Ectodermal cell (in vitro differentiated cells): ENCODE measurements at regions not wholly inside any gene's neighbourhood (a gene's known extent, or its start where the extent isn't known, plus 50 kb on each side); places are given as distances from the start of the nearest gene placed in this dataset.

ENCODE experiments used
- H3K27ac ChIP-seq: 2 replicates; pipeline ENCODE4 v1.7.0; 2013; ENCODE audit warnings: mild to moderate bottlenecking, low read depth, low read length; ENCODE audit not compliant: insufficient read depth, poor library complexity, severe bottlenecking
- H3K27me3 ChIP-seq: 2 replicates; pipeline ENCODE4 v1.7.0; 2013; ENCODE audit warnings: mild to moderate bottlenecking, low read length; ENCODE audit not compliant: insufficient read depth, control insufficient read depth, poor library complexity, severe bottlenecking
- H3K36me3 ChIP-seq: one replicate; pipeline ENCODE4 v1.7.0; 2013; ENCODE audit warnings: low read length; ENCODE audit not compliant: control insufficient read depth, insufficient read depth
- H3K4me1 ChIP-seq: one replicate; pipeline ENCODE4 v1.7.0; 2013; ENCODE audit warnings: low read length; ENCODE audit not compliant: control insufficient read depth, insufficient read depth
- H3K4me3 ChIP-seq: 2 replicates; pipeline ENCODE4 v1.7.0; 2013; ENCODE audit warnings: low read depth, low read length, control low read depth; ENCODE audit not compliant: insufficient read depth
- H3K9me3 ChIP-seq: 2 replicates; pipeline ENCODE4 v1.7.0; 2013; ENCODE audit warnings: mild to moderate bottlenecking, low read length, moderate library complexity; ENCODE audit not compliant: control insufficient read depth
- WGBS, 2 experiments: methylation state at CpG; one replicate each; pipeline ENCODE4 v1.1.7; 2013; ENCODE audit warnings: missing lambda C conversion rate in 2 of 2; 5-methylcytosine and 5-hydroxymethylcytosine counted together

DNA sequence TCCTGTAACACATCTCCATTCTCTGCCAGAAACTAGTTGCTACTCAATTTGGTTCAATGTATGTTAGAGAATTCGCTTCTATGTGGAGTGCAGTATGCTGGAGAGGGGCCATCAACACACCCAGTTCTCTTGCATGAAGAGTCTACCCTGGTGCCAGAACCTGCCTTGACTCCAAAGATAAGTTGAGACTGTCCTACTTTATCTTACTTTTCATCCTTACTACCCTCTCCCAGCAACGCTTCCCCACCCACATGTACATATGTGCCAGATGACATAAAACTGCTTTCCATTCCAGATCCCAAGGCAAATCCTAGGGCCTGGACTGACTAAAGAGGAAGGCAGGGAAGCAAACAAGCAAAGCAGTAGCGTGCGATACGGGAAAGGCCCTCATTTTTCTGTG lies 442.6 kb upstream of the THRB start:
- Histone ChIP-seq H3K4me3 (no peak overlapping the region), H3K27me3 (no peaks in the 10 kb centered on the region), H3K27ac (no peak overlapping the region), H3K4me1 (no peaks in the 10 kb centered on the region), H3K36me3 (no peaks in the 10 kb centered on the region), H3K9me3 (no peaks in the 10 kb centered on the region)
- 95% methylated on average over 5 of the region's 5 CpGs for WGBS, 2 experiments

DNA sequence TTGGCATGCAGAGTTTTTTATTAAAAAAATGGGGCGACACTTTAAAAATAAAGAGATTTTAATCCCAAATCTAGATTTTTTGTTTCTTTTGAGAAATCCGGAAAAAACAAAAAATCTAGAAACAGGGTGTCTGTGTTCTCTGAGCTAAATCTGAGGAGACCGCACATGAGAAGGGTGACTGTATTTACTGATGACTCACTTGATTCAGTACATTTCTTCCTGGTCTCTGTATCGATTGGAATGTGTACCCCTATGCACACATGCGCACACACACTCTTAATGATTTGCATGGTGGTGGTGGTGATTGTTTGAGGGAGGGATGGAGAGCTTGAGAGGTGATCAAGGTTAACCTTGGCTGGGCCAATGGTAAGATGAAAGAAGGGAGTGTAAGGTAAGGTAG lies 443.1 kb upstream of the THRB start:
- no peaks in the 10 kb centered on the region for H3K36me3 ChIP-seq
- H3K9me3 ChIP-seq = no peaks in the 10 kb centered on the region
- no peaks in the 10 kb centered on the region for H3K4me1 ChIP-seq
- no peak overlapping the region for H3K4me3 ChIP-seq
- no peak overlapping the region for H3K27ac ChIP-seq
- WGBS, 2 experiments = 95 to 97% methylated on average over 5 of the region's 5 CpGs
- no peaks in the 10 kb centered on the region for H3K27me3 ChIP-seq

- no peaks in the 10 kb centered on the region for H3K36me3 ChIP-seq
- H3K4me3 ChIP-seq = no peak overlapping the region
- no peaks in the 10 kb centered on the region for H3K9me3 ChIP-seq
- H3K27ac ChIP-seq = no peak overlapping the region
- WGBS, 2 experiments = 95 to 98% methylated on average over 2 to 3 of the region's 3 CpGs
- no peaks in the 10 kb centered on the region for H3K27me3 ChIP-seq
- no peaks in the 10 kb centered on the region for H3K4me1 ChIP-seq
Measured at GRCh38 chr3:24943961-24944360, 449.3 kb upstream of the THRB start.

- H3K36me3 ChIP-seq = no peaks in the 10 kb centered on the region
- no peak overlapping the region for H3K4me3 ChIP-seq
- no peaks in the 10 kb centered on the region for H3K4me1 ChIP-seq
- no peak overlapping the region for H3K27ac ChIP-seq
- H3K9me3 ChIP-seq = no peaks in the 10 kb centered on the region
- H3K27me3 ChIP-seq = no peaks in the 10 kb centered on the region
- 92 to 95% methylated on average over 2 to 3 of the region's 3 CpGs for WGBS, 2 experiments
Measured at GRCh38 chr3:24944805-24945520, 450.3 kb upstream of the THRB start.

DNA sequence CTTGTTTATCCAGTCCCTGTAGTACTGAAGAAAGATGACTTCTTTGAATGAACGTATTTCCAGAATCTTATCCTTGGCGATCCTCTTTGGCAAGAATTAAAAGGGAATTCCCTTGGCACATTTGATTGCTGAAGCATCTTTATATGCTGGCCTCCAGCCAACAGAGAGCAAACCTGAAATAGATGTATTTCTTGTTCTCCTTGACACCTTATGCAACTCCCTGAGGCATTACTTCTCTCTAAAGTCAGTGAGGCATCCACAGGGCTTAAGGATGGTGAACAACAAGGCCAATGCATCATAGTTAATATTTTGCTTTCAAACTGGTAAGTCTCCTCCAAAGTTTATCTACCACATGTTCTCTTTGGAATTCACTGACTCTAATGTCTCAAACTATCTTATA lies 450.9 kb upstream of the THRB start:
- no peak overlapping the region for H3K4me3 ChIP-seq
- WGBS, 2 experiments = 97 to 100% methylated on average over 2 of the region's 2 CpGs
- H3K36me3 ChIP-seq = no peaks in the 10 kb centered on the region
- no peak overlapping the region for H3K27ac ChIP-seq
- H3K4me1 ChIP-seq = no peaks in the 10 kb centered on the region
- H3K9me3 ChIP-seq = no peaks in the 10 kb centered on the region
- H3K27me3 ChIP-seq = no peaks in the 10 kb centered on the region

DNA sequence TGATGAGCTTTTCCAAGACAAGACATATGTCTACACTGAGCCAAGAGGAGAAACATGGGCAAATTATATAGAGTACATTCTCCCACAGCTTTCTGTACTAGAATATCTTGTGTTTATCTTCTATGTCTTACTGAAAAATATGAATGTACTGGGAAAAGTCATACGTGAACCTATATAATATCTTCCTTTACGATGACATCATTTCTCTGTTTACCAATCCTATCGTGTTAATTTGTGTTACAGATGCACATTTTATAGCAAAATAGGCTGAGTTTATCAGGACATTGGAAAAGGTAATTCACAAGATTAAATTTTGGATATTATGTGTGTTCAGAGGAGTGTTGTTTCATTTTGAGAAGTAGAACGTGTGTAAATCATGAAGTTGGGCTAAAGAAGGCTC lies 452.5 kb upstream of the THRB start:
- H3K4me3 ChIP-seq = no peak overlapping the region
- H3K9me3 ChIP-seq = no peaks in the 10 kb centered on the region
- WGBS, 2 experiments = 94% methylated on average over 3 to 4 of the region's 4 CpGs

GRCh38 chr3:24951180-24951579 lies 456.5 kb upstream of the THRB start:
- WGBS, 2 experiments = 94 to 95% methylated on average over 4 of the region's 4 CpGs
- Histone ChIP-seq H3K4me1 (peaks cover 5% of the 10 kb centered on the region), H3K9me3 (no peaks in the 10 kb centered on the region), H3K36me3 (no peaks in the 10 kb centered on the region), H3K4me3 (no peak overlapping the region), H3K27ac (no peak overlapping the region), H3K27me3 (peaks cover 24% of the 10 kb centered on the region)

More for the DNA sequence above, 452.5 kb upstream of the THRB start:
- H3K36me3 ChIP-seq = no peaks in the 10 kb centered on the region
- no peaks in the 10 kb centered on the region for H3K4me1 ChIP-seq
- no peak overlapping the region for H3K27ac ChIP-seq
- no peaks in the 10 kb centered on the region for H3K27me3 ChIP-seq

- no peak overlapping the region for H3K27ac ChIP-seq
- H3K36me3 ChIP-seq = no peaks in the 10 kb centered on the region
- 1 to 3% methylated on average over 6 of the region's 6 CpGs for WGBS, 2 experiments
- H3K27me3 ChIP-seq = peaks cover 24% of the 10 kb centered on the region
- H3K4me3 ChIP-seq = no peak overlapping the region
- peaks cover 5% of the 10 kb centered on the region for H3K4me1 ChIP-seq
- H3K9me3 ChIP-seq = no peaks in the 10 kb centered on the region
Measured at GRCh38 chr3:24952388-24952787, 457.7 kb upstream of the THRB start.

GRCh38 chr3:24953060-24953771 lies 458.6 kb upstream of the THRB start:
- Histone ChIP-seq H3K36me3 (no peaks in the 10 kb centered on the region), H3K9me3 (no peaks in the 10 kb centered on the region), H3K4me1 (peaks cover 5% of the 10 kb centered on the region), H3K4me3 (no peak overlapping the region), H3K27me3 (peaks cover 24% of the 10 kb centered on the region), H3K27ac (no peak overlapping the region)
- 53 to 77% methylated on average over 4 to 5 of the region's 5 CpGs for WGBS, 2 experiments

DNA sequence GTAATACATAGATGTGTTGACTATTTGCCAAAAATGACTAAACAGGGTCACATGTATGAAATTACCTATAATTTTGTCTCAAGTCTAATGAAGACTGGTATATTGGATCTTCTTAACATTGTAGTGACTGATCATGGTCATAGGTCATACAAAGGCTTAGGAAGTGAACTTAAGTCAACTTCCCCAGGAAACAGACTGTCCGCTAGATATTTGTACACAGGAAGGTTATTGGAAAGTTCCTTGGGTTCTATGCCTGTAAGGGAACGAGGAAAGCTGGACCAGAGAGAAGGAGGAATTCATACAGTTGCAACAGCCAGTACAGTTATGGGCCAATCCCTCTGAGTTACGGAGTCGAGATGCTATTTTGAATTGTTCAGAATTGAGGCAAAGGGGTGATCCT lies 462.0 kb upstream of the THRB start:
- Histone ChIP-seq H3K4me1 (peaks cover 5% of the 10 kb centered on the region), H3K27ac (no peak overlapping the region), H3K9me3 (no peaks in the 10 kb centered on the region), H3K4me3 (no peak overlapping the region), H3K27me3 (peaks cover 24% of the 10 kb centered on the region), H3K36me3 (no peaks in the 10 kb centered on the region)
- 94 to 97% methylated on average over 4 of the region's 4 CpGs for WGBS, 2 experiments
